ENCODE measurements at regions not wholly inside any gene's neighbourhood (a gene's known extent, or its start where the extent isn't known, plus 50 kb on each side); places are given as distances from the start of the nearest gene placed in this dataset.

DNA sequence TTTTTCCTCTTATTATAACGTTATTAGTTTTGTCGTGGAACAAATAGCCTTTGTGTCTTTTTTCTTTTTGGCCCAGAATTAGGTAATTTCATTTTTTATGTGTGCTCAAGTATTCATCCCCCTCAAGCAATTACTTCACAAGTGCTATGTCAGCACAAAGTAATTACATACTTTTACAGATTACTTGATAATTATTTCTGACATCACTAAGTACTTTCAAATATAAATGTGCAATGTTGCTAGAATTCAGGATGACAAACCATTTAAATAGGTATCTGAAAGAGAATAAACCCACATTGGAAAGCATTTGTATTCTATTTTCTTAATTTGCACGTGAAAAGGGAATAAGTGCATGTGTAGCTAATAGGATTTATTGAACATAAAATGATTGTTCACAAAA, 238.2 kb downstream of the CDH7 start:
- Mint-ChIP-seq H3K27me3 (no peaks in the 10 kb centered on the region), H3K9me3 (peaks cover 0 to 16% (median 4%) of the 10 kb centered on the region in 8 donors), H3K27ac (peak overlapping the region in 1 of 7 donors; percentile 53), H3K4me3 (no peak overlapping the region), H3K36me3 (no peaks in the 10 kb centered on the region), H3K4me1 (no peaks in the 10 kb centered on the region)
- no peak for DNase-seq
- no peaks in the 10 kb centered on the region for H3K27me3 ChIP-seq (ENCODE audit: insufficient read depth, low read length)
- ChIA-PET POLR2A (ENCODE audit: partially characterized antibody) (no interaction called here), CTCF (ENCODE audit: partially characterized antibody) (no interaction called here)
- no peaks in the 10 kb centered on the region for H3K36me3 ChIP-seq (ENCODE audit: insufficient read depth, low read length)
- no peak overlapping the region for H3K27ac ChIP-seq (ENCODE audit: low read depth, low read length)
- H3K9me3 ChIP-seq (ENCODE audit: control insufficient read depth in 1 of 2, low read length in 2 of 2) = no peaks in the 10 kb centered on the region
- no peaks in the 10 kb centered on the region for H3K4me1 ChIP-seq (ENCODE audit: insufficient read depth, low read length)
- intact Hi-C loops (cut with micrococcal nuclease) = no loop called here
- no peak overlapping the region for H3K4me3 ChIP-seq (ENCODE audit: low read length in 2 of 2)

DNA sequence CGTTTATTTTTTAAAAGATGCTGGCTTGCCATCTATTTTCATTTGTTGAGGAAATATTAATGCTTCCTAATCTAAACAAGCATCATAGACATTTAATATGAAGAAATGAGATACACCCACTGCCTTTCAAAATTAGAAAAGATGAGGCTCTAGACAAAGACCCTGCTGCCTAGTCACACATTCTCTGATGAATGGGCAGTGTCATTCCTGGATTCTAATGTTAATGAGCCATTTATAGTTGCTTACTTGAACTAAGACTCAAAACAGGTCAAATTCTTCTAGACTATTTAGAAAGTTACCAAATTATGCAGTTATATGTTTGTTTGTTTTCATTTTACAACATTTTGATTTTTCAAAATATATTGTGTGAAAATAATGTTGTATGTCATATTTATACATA, 237.6 kb downstream of the CDH7 start:
- intact Hi-C loops (cut with micrococcal nuclease) = no loop called here

DNA sequence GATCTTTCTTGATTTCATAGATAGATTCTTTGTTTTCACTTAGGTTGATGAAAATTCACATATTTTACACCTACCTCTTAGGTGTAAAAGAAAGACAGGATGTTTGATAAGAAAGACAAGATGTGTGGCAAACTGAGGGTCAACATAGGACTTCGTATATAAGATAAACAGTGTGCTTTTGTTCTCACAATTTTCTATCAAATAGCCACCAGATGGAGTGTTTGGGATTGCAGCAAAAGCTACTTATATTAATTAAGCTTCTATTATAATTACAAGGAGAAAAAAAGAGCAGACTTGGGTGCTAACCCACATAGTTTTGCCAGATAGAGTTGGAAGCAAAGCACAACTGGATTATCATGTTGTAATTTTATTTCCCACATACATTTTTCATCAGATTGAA, 232.9 kb downstream of the CDH7 start:
- ChIA-PET CTCF (ENCODE audit: partially characterized antibody) (no interaction called here), POLR2A (ENCODE audit: partially characterized antibody) (no interaction called here)
- intact Hi-C loops (cut with micrococcal nuclease) = no loop called here
- Histone ChIP-seq H3K4me3 (ENCODE audit: low read length in 2 of 2) (no peak overlapping the region), H3K27me3 (ENCODE audit: insufficient read depth, low read length) (no peaks in the 10 kb centered on the region), H3K36me3 (ENCODE audit: insufficient read depth, low read length) (no peaks in the 10 kb centered on the region), H3K9me3 (ENCODE audit: control insufficient read depth in 1 of 2, low read length in 2 of 2) (no peaks in the 10 kb centered on the region), H3K4me1 (ENCODE audit: insufficient read depth, low read length) (no peaks in the 10 kb centered on the region), H3K27ac (ENCODE audit: low read depth, low read length) (no peak overlapping the region)
- H3K4me3 Mint-ChIP-seq = no peak overlapping the region
- no peaks in the 10 kb centered on the region for H3K27me3 Mint-ChIP-seq
- H3K27ac Mint-ChIP-seq = no peak overlapping the region
- no peaks in the 10 kb centered on the region for H3K36me3 Mint-ChIP-seq
- peaks cover 0 to 22% (median 7%) of the 10 kb centered on the region in 8 donors for H3K9me3 Mint-ChIP-seq
- no peak for DNase-seq
- H3K4me1 Mint-ChIP-seq = no peaks in the 10 kb centered on the region

More for the DNA sequence above, 237.6 kb downstream of the CDH7 start:
- Histone ChIP-seq H3K36me3 (ENCODE audit: insufficient read depth, low read length) (no peaks in the 10 kb centered on the region), H3K4me1 (ENCODE audit: insufficient read depth, low read length) (no peaks in the 10 kb centered on the region), H3K9me3 (ENCODE audit: control insufficient read depth in 1 of 2, low read length in 2 of 2) (no peaks in the 10 kb centered on the region), H3K27ac (ENCODE audit: low read depth, low read length) (no peak overlapping the region), H3K27me3 (ENCODE audit: insufficient read depth, low read length) (no peaks in the 10 kb centered on the region), H3K4me3 (ENCODE audit: low read length in 2 of 2) (no peak overlapping the region)
- Mint-ChIP-seq H3K4me1 (no peaks in the 10 kb centered on the region), H3K9me3 (peaks cover 0 to 16% (median 3%) of the 10 kb centered on the region in 8 donors), H3K4me3 (no peak overlapping the region), H3K36me3 (no peaks in the 10 kb centered on the region), H3K27ac (no peak overlapping the region), H3K27me3 (no peaks in the 10 kb centered on the region)
- no peak for DNase-seq
- CTCF ChIA-PET (ENCODE audit: partially characterized antibody) = no interaction called here
- POLR2A ChIA-PET (ENCODE audit: partially characterized antibody) = no interaction called here

- Histone ChIP-seq H3K36me3 (ENCODE audit: insufficient read depth, low read length) (no peaks in the 10 kb centered on the region), H3K27me3 (ENCODE audit: insufficient read depth, low read length) (no peaks in the 10 kb centered on the region), H3K27ac (ENCODE audit: low read depth, low read length) (no peak overlapping the region), H3K4me3 (ENCODE audit: low read length in 2 of 2) (no peak overlapping the region), H3K9me3 (ENCODE audit: control insufficient read depth in 1 of 2, low read length in 2 of 2) (no peaks in the 10 kb centered on the region), H3K4me1 (ENCODE audit: insufficient read depth, low read length) (no peaks in the 10 kb centered on the region)
- no peak for DNase-seq
- CTCF ChIA-PET (ENCODE audit: partially characterized antibody) = no interaction called here
- intact Hi-C loops (cut with micrococcal nuclease) = no loop called here
- POLR2A ChIA-PET (ENCODE audit: partially characterized antibody) = no interaction called here
- Mint-ChIP-seq H3K27ac (no peak overlapping the region), H3K4me3 (no peak overlapping the region), H3K27me3 (no peaks in the 10 kb centered on the region), H3K36me3 (no peaks in the 10 kb centered on the region), H3K9me3 (peaks cover 0 to 27% (median 12%) of the 10 kb centered on the region in 8 donors), H3K4me1 (no peaks in the 10 kb centered on the region)
These were observed 224.7 kb downstream of the CDH7 start for GRCh38 chr18:65975536-65975935.

DNA sequence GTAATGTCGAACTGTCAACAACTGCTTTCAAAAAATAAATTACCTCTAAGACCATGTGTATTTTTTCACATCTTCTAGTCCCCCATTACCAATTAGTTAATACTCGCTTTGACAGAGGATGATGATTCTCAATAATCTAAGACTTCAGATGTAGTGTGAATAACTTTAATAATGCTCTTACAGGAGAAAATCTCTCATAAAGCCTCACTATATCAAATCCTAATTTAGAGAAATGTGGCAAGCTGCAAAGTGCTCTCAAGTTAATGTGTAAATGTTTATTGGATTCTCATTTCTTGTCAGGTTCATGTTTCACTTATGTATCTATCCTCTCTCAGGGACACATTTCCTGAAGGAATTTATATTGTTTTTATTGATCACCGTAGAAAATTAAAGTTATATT, 223.9 kb downstream of the CDH7 start:
- H3K27ac ChIP-seq (ENCODE audit: low read depth, low read length) = no peak overlapping the region
- Mint-ChIP-seq H3K9me3 (peaks cover 0 to 27% (median 12%) of the 10 kb centered on the region in 8 donors), H3K4me3 (no peak overlapping the region), H3K4me1 (no peaks in the 10 kb centered on the region), H3K27ac (no peak overlapping the region), H3K36me3 (no peaks in the 10 kb centered on the region), H3K27me3 (no peaks in the 10 kb centered on the region)
- ChIA-PET POLR2A (ENCODE audit: partially characterized antibody) (no interaction called here), CTCF (ENCODE audit: partially characterized antibody) (no interaction called here)
- no peaks in the 10 kb centered on the region for H3K4me1 ChIP-seq (ENCODE audit: insufficient read depth, low read length)
- intact Hi-C loops (cut with micrococcal nuclease) = no loop called here
- H3K27me3 ChIP-seq (ENCODE audit: insufficient read depth, low read length) = no peaks in the 10 kb centered on the region
- H3K36me3 ChIP-seq (ENCODE audit: insufficient read depth, low read length) = no peaks in the 10 kb centered on the region
- no peaks in the 10 kb centered on the region for H3K9me3 ChIP-seq (ENCODE audit: control insufficient read depth in 1 of 2, low read length in 2 of 2)
- no peak for DNase-seq
- no peak overlapping the region for H3K4me3 ChIP-seq (ENCODE audit: low read length in 2 of 2)

DNA sequence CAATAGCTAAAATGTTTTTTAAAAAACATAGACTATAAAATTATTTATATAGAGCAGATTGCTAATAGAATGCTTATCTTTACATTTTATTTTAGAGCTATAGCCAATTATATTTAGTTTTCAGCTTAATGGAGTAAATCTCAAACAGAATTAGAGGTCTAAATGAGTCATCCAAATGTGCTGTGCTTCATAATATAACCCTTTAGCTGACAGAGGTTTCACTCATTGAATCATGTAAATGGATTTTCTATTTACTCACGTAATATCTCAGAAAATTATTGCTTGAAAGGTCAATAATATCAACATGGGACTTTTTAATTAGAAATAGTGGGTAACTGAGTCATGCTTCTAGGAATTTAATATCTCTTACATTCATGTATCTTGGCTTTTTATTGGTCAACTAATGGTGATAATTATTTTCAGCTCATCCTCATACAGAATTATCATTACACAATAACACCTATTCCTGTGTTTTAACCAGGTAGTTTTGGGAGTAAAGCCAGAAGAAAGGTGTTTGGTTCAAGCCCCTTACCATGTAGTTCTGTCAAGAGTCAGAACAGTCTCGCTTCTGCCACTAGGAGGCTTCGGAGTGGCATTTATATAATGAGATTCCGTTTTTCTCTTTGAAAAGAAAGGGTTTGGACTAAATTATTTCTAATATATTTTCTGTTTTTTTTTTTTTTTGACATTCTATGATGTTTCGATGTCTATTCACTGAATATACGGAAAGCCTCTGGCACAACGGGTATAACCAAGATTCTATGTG, 217.6 kb downstream of the CDH7 start:
- intact Hi-C loops (cut with micrococcal nuclease) = no loop called here
- H3K9me3 Mint-ChIP-seq = peaks cover 0 to 7% (median 2%) of the 10 kb centered on the region in 8 donors
- no peaks in the 10 kb centered on the region for H3K4me1 Mint-ChIP-seq
- DNase-seq = no peak
- no peak overlapping the region for H3K4me3 Mint-ChIP-seq
- no peaks in the 10 kb centered on the region for H3K36me3 ChIP-seq (ENCODE audit: insufficient read depth, low read length)
- POLR2A ChIA-PET (ENCODE audit: partially characterized antibody) = no interaction called here
- H3K9me3 ChIP-seq (ENCODE audit: control insufficient read depth in 1 of 2, low read length in 2 of 2) = no peaks in the 10 kb centered on the region
- H3K27ac ChIP-seq (ENCODE audit: low read depth, low read length) = no peak overlapping the region
- H3K36me3 Mint-ChIP-seq = no peaks in the 10 kb centered on the region
- H3K4me3 ChIP-seq (ENCODE audit: low read length in 2 of 2) = no peak overlapping the region
- CTCF ChIA-PET (ENCODE audit: partially characterized antibody) = no interaction called here
- no peaks in the 10 kb centered on the region for H3K4me1 ChIP-seq (ENCODE audit: insufficient read depth, low read length)
- no peaks in the 10 kb centered on the region for H3K27me3 ChIP-seq (ENCODE audit: insufficient read depth, low read length)
- no peaks in the 10 kb centered on the region for H3K27me3 Mint-ChIP-seq
- H3K27ac Mint-ChIP-seq = no peak overlapping the region

DNA sequence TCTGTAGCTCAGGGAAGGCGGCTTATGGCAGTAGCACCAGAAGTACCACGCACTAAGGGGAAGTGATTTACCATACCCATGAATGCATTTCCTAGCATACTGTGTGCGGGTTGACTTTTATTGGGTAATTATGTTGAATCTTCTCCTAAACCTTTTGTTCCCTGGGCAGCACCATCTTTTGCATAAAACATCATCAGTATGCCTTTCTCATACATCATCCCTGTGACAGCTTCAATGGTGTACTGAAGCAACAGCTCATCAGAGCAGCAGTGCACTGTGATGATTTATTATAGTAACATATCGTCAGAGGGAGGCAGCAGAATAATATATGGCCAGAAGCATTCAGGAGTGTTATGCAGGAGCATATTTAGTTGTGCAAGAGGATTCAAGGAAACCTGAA, 204.9 kb downstream of the CDH7 start:
- DNase-seq = no peak
- H3K36me3 ChIP-seq (ENCODE audit: insufficient read depth, low read length) = no peaks in the 10 kb centered on the region
- Mint-ChIP-seq H3K36me3 (no peaks in the 10 kb centered on the region), H3K27me3 (no peaks in the 10 kb centered on the region), H3K4me1 (no peaks in the 10 kb centered on the region), H3K9me3 (peaks cover 0 to 21% (median 7%) of the 10 kb centered on the region in 8 donors), H3K4me3 (no peak overlapping the region), H3K27ac (no peak overlapping the region)
- ChIA-PET POLR2A (ENCODE audit: partially characterized antibody) (no interaction called here), CTCF (ENCODE audit: partially characterized antibody) (no interaction called here)
- no peak overlapping the region for H3K4me3 ChIP-seq (ENCODE audit: low read length in 2 of 2)
- H3K9me3 ChIP-seq (ENCODE audit: control insufficient read depth in 1 of 2, low read length in 2 of 2) = peaks cover 0 to 3% of the 10 kb centered on the region in 2 donors
- no peaks in the 10 kb centered on the region for H3K4me1 ChIP-seq (ENCODE audit: insufficient read depth, low read length)
- H3K27me3 ChIP-seq (ENCODE audit: insufficient read depth, low read length) = no peaks in the 10 kb centered on the region
- H3K27ac ChIP-seq (ENCODE audit: low read depth, low read length) = no peak overlapping the region
- intact Hi-C loops (cut with micrococcal nuclease) = no loop called here

DNA sequence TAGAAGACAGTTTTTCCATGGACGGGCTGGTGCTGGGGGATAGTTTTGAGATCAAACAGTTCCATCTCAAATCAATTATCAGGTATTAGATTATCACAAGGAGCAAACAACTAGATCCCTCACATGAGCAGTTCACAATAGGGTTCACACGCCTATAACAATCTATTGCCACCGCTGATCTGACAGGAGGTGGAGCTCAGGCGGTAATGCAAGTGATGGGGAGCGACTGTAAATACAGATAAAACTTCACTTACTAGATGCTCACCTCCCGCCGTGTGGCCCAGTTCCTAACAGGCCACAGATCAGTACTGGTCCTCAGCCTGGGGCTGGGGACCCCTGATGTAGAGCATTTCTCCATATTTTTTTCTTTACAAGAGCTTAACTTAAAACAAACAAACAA, 203.6 kb downstream of the CDH7 start:
- H3K27me3 Mint-ChIP-seq = no peaks in the 10 kb centered on the region
- Histone ChIP-seq H3K4me3 (ENCODE audit: low read length in 2 of 2) (no peak overlapping the region), H3K27me3 (ENCODE audit: insufficient read depth, low read length) (no peaks in the 10 kb centered on the region), H3K27ac (ENCODE audit: low read depth, low read length) (no peak overlapping the region), H3K36me3 (ENCODE audit: insufficient read depth, low read length) (no peaks in the 10 kb centered on the region), H3K9me3 (ENCODE audit: control insufficient read depth in 1 of 2, low read length in 2 of 2) (peaks cover 0 to 3% of the 10 kb centered on the region in 2 donors), H3K4me1 (ENCODE audit: insufficient read depth, low read length) (no peaks in the 10 kb centered on the region)
- H3K36me3 Mint-ChIP-seq = no peaks in the 10 kb centered on the region
- no peak overlapping the region for H3K4me3 Mint-ChIP-seq
- no peak for DNase-seq
- ChIA-PET POLR2A (ENCODE audit: partially characterized antibody) (no interaction called here), CTCF (ENCODE audit: partially characterized antibody) (no interaction called here)
- H3K27ac Mint-ChIP-seq = no peak overlapping the region
- no peaks in the 10 kb centered on the region for H3K4me1 Mint-ChIP-seq
- intact Hi-C loops (cut with micrococcal nuclease) = no loop called here
- H3K9me3 Mint-ChIP-seq = peaks cover 0 to 21% (median 6%) of the 10 kb centered on the region in 8 donors
